HEK293 (cell line): ENCODE measurements at regions not wholly inside any gene's neighbourhood (a gene's known extent, or its start where the extent isn't known, plus 50 kb on each side); places are given as distances from the start of the nearest gene placed in this dataset.

Source experiments
- AEBP2 ChIP-seq: fragments of 450-650 bp; formaldehyde crosslinking; IDR thresholded peaks from 2 replicates; pipeline ENCODE4 v1.5.1; 2016; ENCODE audit warnings: missing biosample characterization, missing genetic modification characterization, borderline replicate concordance
- REST ChIP-seq: fragments of 450-650 bp; formaldehyde crosslinking; IDR thresholded peaks from 2 replicates; pipeline ENCODE4 v1.5.1; 2016; ENCODE audit warnings: missing biosample characterization, missing genetic modification characterization
- SETDB1 ChIP-seq: IDR thresholded peaks from one replicate; pipeline ENCODE4 v1.6.1; 2017; ENCODE audit warnings: mild to moderate bottlenecking, low read length, moderate library complexity, mixed read lengths; ENCODE audit not compliant: insufficient read length
- ZNF18 ChIP-seq: fragments of 450-650 bp; formaldehyde crosslinking; IDR thresholded peaks from 2 replicates; pipeline ENCODE4 v1.5.1; 2016; ENCODE audit warnings: missing biosample characterization, missing genetic modification characterization
- ZNF239 ChIP-seq: fragments of 450-650 bp; formaldehyde crosslinking; IDR thresholded peaks from 2 replicates; pipeline ENCODE4 v1.5.1; 2016; ENCODE audit warnings: missing biosample characterization, missing genetic modification characterization

GRCh38 chr3:107236655-107237337, 140.4 kb upstream of the CCDC54 start:
- TF ChIP-seq REST (tag by site-specific recombination), result no peak
- no peak for TF ChIP-seq ZNF239 (tag by site-specific recombination)
- no peak for TF ChIP-seq AEBP2 (tag by site-specific recombination)
- no peak for TF ChIP-seq SETDB1
- peak; percentile 60; the same call in 1 of the 2 replicates for TF ChIP-seq ZNF18 (tag by site-specific recombination)
